PC-3 (cell line): ENCODE measurements at regions not wholly inside any gene's neighbourhood (a gene's known extent, or its start where the extent isn't known, plus 50 kb on each side); places are given as distances from the start of the nearest gene placed in this dataset.

ENCODE experiments used
- CTCF ChIP-seq: fragments of 300-600 bp; sonication (generic); conservative IDR thresholded peaks from 2 replicates; pipeline ENCODE4 v1.5.1; 2017; ENCODE audit warnings: antibody characterized with exemption, low read depth, mild to moderate bottlenecking, low read length
- EZH2 ChIP-seq: fragments of 300-600 bp; sonication (generic); IDR thresholded peaks from one replicate; pipeline ENCODE4 v1.6.1; 2017; ENCODE audit warnings: antibody characterized with exemption, mild to moderate bottlenecking, low read length; ENCODE audit not compliant: unreplicated experiment

GRCh38 chr2:39608263-39608575 is 57.5 kb upstream of the TMEM178A start:
- TF ChIP-seq EZH2 (no peak), CTCF (no peak)
